SK-N-SH (cell line): ENCODE measurements at regions not wholly inside any gene's neighbourhood (a gene's known extent, or its start where the extent isn't known, plus 50 kb on each side); places are given as distances from the start of the nearest gene placed in this dataset.

Experiments
- CTCF ChIA-PET: fragments of 300-600, 350-600 bp; formaldehyde crosslinking; extraction: SDS; loops from one replicate; lab custom pipeline; 2021; lab: Yijun Ruan, JAX
- POLR2A ChIA-PET: fragments of 350-600 bp; sonication (Branson Sonifier 250); formaldehyde crosslinking; extraction: SDS; loops from one replicate; lab custom pipeline; 2020; ENCODE audit warnings: antibody characterized with exemption, inconsistent platforms; lab: Yijun Ruan, JAX
- DNase-seq: peaks from one replicate; pipeline ENCODE4 v3.0.0; 2012
- H2AFZ ChIP-seq: fragments of 200-600 bp; sonication (generic); 2 replicates; pipeline ENCODE4 v1.8.1; 2016; ENCODE audit warnings: antibody characterized with exemption, mild to moderate bottlenecking, low read depth
- H3F3A ChIP-seq: fragments of 200-600 bp; sonication (generic); replicated peaks from 2 replicates; pipeline ENCODE3; 2016; ENCODE audit warnings: antibody characterized with exemption, mild to moderate bottlenecking; ENCODE audit not compliant: insufficient read depth
- H3K27ac ChIP-seq, 2 experiments: fragments of 200-500 bp in 1 of 2; fragments of 200-600 bp in 1 of 2; sonication (Bioruptor generic) in 1 of 2; sonication (generic), shearing (Covaris generic) in 1 of 2; 2 replicates each; pipeline versions ENCODE4 v1.5.1 to v1.6.1; 2014 to 2016; ENCODE audit warnings: low read depth in 2 of 2, inconsistent platforms in 1 of 2, low read length in 1 of 2, mild to moderate bottlenecking in 1 of 2, mixed read lengths in 1 of 2
- H3K27me3 ChIP-seq: fragments of 200-600 bp; sonication (generic), shearing (Covaris generic); 2 replicates; pipeline ENCODE4 v1.6.1; 2016; ENCODE audit warnings: mixed run types; ENCODE audit not compliant: insufficient read depth
- H3K36me3 ChIP-seq, 2 experiments: fragments of 200-500 bp in 1 of 2; fragments of 200-600 bp in 1 of 2; sonication (Bioruptor generic) in 1 of 2; sonication (generic) in 1 of 2; replicated peaks in 1 of 2; 2 replicates each; pipeline versions ENCODE3 to v1.5.1; 2014 to 2016; ENCODE audit warnings: low read length in 1 of 2, mild to moderate bottlenecking in 1 of 2; ENCODE audit not compliant: insufficient read depth in 2 of 2, control insufficient read depth in 1 of 2
- H3K4me1 ChIP-seq, 2 experiments: fragments of 200-500 bp in 1 of 2; fragments of 200-600 bp in 1 of 2; sonication (Bioruptor generic) in 1 of 2; sonication (generic), shearing (Covaris generic) in 1 of 2; 2 replicates each; pipeline versions ENCODE4 v1.5.1 to v1.6.1; 2014 to 2016; ENCODE audit warnings: low read depth in 1 of 2, low read length in 1 of 2, mixed run types in 1 of 2; ENCODE audit not compliant: insufficient read depth in 2 of 2, control insufficient read depth in 1 of 2
- H3K4me2 ChIP-seq: fragments of 200-600 bp; sonication (generic), shearing (Covaris generic); 2 replicates; pipeline ENCODE4 v1.6.1; 2017; ENCODE audit warnings: mixed run types
- H3K4me3 ChIP-seq, 2 experiments: fragments of 200-500 bp in 1 of 2; fragments of 200-600 bp in 1 of 2; sonication (Bioruptor generic) in 1 of 2; sonication (generic), shearing (Covaris generic) in 1 of 2; 2 replicates each; pipeline versions ENCODE4 v1.5.1 to v1.8.1; 2014 to 2016; ENCODE audit warnings: low read depth in 2 of 2, inconsistent platforms in 1 of 2, low read length in 1 of 2, mild to moderate bottlenecking in 1 of 2, mixed read lengths in 1 of 2, moderate library complexity in 1 of 2
- H3K79me2 ChIP-seq: fragments of 200-600 bp; sonication (generic); 2 replicates; pipeline ENCODE4 v1.8.1; 2017; ENCODE audit warnings: mild to moderate bottlenecking; ENCODE audit not compliant: insufficient read depth
- H3K9ac ChIP-seq: fragments of 200-600 bp; sonication (generic); 2 replicates; pipeline ENCODE4 v1.6.1; 2017; ENCODE audit warnings: mixed run types
- H3K9me2 ChIP-seq: fragments of 200-600 bp; sonication (generic); 2 replicates; pipeline ENCODE4 v1.6.1; 2017; ENCODE audit warnings: mixed run types
- H3K9me3 ChIP-seq: fragments of 200-600 bp; sonication (generic); 2 replicates; pipeline ENCODE4 v1.6.1; 2017; ENCODE audit warnings: mixed run types, mild to moderate bottlenecking, moderate library complexity
- H4K20me1 ChIP-seq: fragments of 200-600 bp; sonication (generic); 2 replicates; pipeline ENCODE4 v1.6.1; 2017; ENCODE audit warnings: mild to moderate bottlenecking, mixed run types; ENCODE audit not compliant: insufficient read depth
- EP300 ChIP-seq, 2 experiments: IDR thresholded peaks; 2 replicates each; pipeline versions ENCODE4 v1.4.0 to v1.6.1; 2012; ENCODE audit warnings: borderline replicate concordance in 1 of 2, low read depth in 1 of 2, low read length in 1 of 2
- EZH2phosphoT487 ChIP-seq: fragments of 200-600 bp; sonication (generic); IDR thresholded peaks from 2 replicates; pipeline ENCODE4 v1.6.1; 2017; ENCODE audit warnings: low read depth, mixed run types, mild to moderate bottlenecking, antibody characterized with exemption, moderate library complexity, borderline replicate concordance
- FOXM1 ChIP-seq: IDR thresholded peaks from 2 replicates; pipeline ENCODE4 v1.4.0; 2012; ENCODE audit warnings: low read depth, mild to moderate bottlenecking
- MXI1 ChIP-seq: IDR thresholded peaks from 2 replicates; pipeline ENCODE4 v1.6.1; 2012; ENCODE audit warnings: mild to moderate bottlenecking, low read depth, low read length, improper control_type of control experiment
- RAD21 ChIP-seq: IDR thresholded peaks from 2 replicates; pipeline ENCODE4 v1.6.1; 2012; ENCODE audit warnings: mild to moderate bottlenecking, low read length
- RXRA ChIP-seq: IDR thresholded peaks from 2 replicates; pipeline ENCODE4 v1.4.0; 2012; ENCODE audit warnings: low read depth, mild to moderate bottlenecking, borderline replicate concordance
- SIN3A ChIP-seq: IDR thresholded peaks from 2 replicates; pipeline ENCODE4 v1.6.1; 2012; ENCODE audit warnings: low read depth, mild to moderate bottlenecking, low read length, moderate library complexity, borderline replicate concordance
- SMC3 ChIP-seq: IDR thresholded peaks from 2 replicates; pipeline ENCODE4 v1.6.1; 2012; ENCODE audit warnings: low read depth, low read length, improper control_type of control experiment
- TEAD4 ChIP-seq: IDR thresholded peaks from 2 replicates; pipeline ENCODE4 v1.4.0; 2012; ENCODE audit warnings: mild to moderate bottlenecking, borderline replicate concordance; ENCODE audit not compliant: insufficient read depth
- USF2 ChIP-seq: fragments of 150-350 bp; IDR thresholded peaks from 2 replicates; pipeline ENCODE4 v1.6.1; 2017; ENCODE audit warnings: antibody characterized with exemption, low read length, low read depth, borderline replicate concordance
- whole genome bisulfite sequencing: methylation state at CpG from one replicate; pipeline ENCODE4 v1.1.6; 2017; ENCODE audit warnings: low lambda C conversion rate; 5-methylcytosine and 5-hydroxymethylcytosine counted together
- TF ChIP-seq, protein P1 (sequence below): fragments of 150-350 bp; IDR thresholded peaks from 2 replicates; pipeline ENCODE4 v1.6.1; 2016; ENCODE audit warnings: mild to moderate bottlenecking, low read depth, low read length
- TF ChIP-seq, protein P2 (sequence below): IDR thresholded peaks from 2 replicates; pipeline ENCODE4 v1.4.0; 2012; ENCODE audit warnings: low read depth, borderline replicate concordance

- H3K36me3 ChIP-seq: no peaks in the 10 kb centered on the region
- CTCF ChIA-PET: no interaction called here
- no peak overlapping the region for H3K4me3 ChIP-seq
- H3K9me3 ChIP-seq: no peaks in the 10 kb centered on the region
- TF ChIP-seq SMC3 (no peak), EP300 (IDR thresholded peaks at IDR 0.05; ENCODE audit: borderline replicate concordance in 1 of 2, low read depth in 1 of 2, low read length in 1 of 2) (no peak), RXRA (no peak), USF2 (no peak), TEAD4 (no peak), SIN3A (no peak), EZH2phosphoT487 (no peak), FOXM1 (no peak), MXI1 (no peak), RAD21 (no peak)
- TF ChIP-seq, protein P1, sequence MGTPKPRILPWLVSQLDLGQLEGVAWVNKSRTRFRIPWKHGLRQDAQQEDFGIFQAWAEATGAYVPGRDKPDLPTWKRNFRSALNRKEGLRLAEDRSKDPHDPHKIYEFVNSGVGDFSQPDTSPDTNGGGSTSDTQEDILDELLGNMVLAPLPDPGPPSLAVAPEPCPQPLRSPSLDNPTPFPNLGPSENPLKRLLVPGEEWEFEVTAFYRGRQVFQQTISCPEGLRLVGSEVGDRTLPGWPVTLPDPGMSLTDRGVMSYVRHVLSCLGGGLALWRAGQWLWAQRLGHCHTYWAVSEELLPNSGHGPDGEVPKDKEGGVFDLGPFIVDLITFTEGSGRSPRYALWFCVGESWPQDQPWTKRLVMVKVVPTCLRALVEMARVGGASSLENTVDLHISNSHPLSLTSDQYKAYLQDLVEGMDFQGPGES: no peak
- TF ChIP-seq, protein P2, sequence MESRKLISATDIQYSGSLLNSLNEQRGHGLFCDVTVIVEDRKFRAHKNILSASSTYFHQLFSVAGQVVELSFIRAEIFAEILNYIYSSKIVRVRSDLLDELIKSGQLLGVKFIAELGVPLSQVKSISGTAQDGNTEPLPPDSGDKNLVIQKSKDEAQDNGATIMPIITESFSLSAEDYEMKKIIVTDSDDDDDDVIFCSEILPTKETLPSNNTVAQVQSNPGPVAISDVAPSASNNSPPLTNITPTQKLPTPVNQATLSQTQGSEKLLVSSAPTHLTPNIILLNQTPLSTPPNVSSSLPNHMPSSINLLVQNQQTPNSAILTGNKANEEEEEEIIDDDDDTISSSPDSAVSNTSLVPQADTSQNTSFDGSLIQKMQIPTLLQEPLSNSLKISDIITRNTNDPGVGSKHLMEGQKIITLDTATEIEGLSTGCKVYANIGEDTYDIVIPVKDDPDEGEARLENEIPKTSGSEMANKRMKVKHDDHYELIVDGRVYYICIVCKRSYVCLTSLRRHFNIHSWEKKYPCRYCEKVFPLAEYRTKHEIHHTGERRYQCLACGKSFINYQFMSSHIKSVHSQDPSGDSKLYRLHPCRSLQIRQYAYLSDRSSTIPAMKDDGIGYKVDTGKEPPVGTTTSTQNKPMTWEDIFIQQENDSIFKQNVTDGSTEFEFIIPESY: no peak
- TF ChIP-seq, all 33 proteins: peak for 0
- Histone ChIP-seq H3K9ac (no peak overlapping the region), H3K27me3 (no peaks in the 10 kb centered on the region), H3K27ac (no peak overlapping the region), H3K4me2 (no peak overlapping the region), H3K9me2 (0 out of 2 replicates have a peak, but pooled peaks cover under 1% of the 10 kb centered on the region), H3K4me1 (peaks cover 0 to 8% of the 10 kb centered on the region in 2 experiments; a peak in 1 of 4 replicates), H3K79me2 (no peaks in the 10 kb centered on the region), H2AFZ (no peak overlapping the region), H3F3A (no peaks in the 10 kb centered on the region), H4K20me1 (no peaks in the 10 kb centered on the region)
- 65% methylated on average over 13 of the region's 19 CpGs for WGBS
- POLR2A ChIA-PET: no interaction called here
- DNase-seq: no peak
Observed at GRCh38 chr6:167745670-167746389, 80.9 kb upstream of the AFDN start.
